ENCODE measurements at regions not wholly inside any gene's neighbourhood (a gene's known extent, or its start where the extent isn't known, plus 50 kb on each side); places are given as distances from the start of the nearest gene placed in this dataset.

- no peaks in the 10 kb centered on the region for H3K4me1 ChIP-seq (ENCODE audit: control insufficient read depth in 1 of 2, insufficient read depth in 2 of 2, low read depth in 1 of 2, low read length in 1 of 2)
- TF ChIP-seq RAD21 (IDR thresholded peaks at IDR 0.05; ENCODE audit: low read length) (no peak), NRF1 (IDR thresholded peaks at IDR 0.05; ENCODE audit: low read depth, low read length) (no peak), ELF1 (IDR thresholded peaks at IDR 0.05) (no peak), USF1 (IDR thresholded peaks at IDR 0.05; ENCODE audit: borderline replicate concordance, low read depth) (no peak)
- H3K9ac ChIP-seq: no peak overlapping the region
- no peaks in the 10 kb centered on the region for H3K27me3 ChIP-seq (ENCODE audit: insufficient read depth)
- no peaks in the 10 kb centered on the region for H3K36me3 ChIP-seq (replicated peaks in 1 of 2; ENCODE audit: control insufficient read depth in 1 of 2, insufficient read depth in 2 of 2, low read length in 1 of 2)
- H2AFZ ChIP-seq (ENCODE audit: low read depth): no peak overlapping the region
- no peak overlapping the region for H3K4me2 ChIP-seq
- no peak for DNase-seq
- WGBS (ENCODE audit: low lambda C conversion rate): 0% methylated on average over 1 of the region's 1 CpG
- H3K9me3 ChIP-seq: no peaks in the 10 kb centered on the region
- no peaks in the 10 kb centered on the region for H3K79me2 ChIP-seq (ENCODE audit: insufficient read depth)
- no peaks in the 10 kb centered on the region for H4K20me1 ChIP-seq (ENCODE audit: insufficient read depth)
- POLR2A ChIA-PET: no interaction called here
- H3K27ac ChIP-seq (ENCODE audit: low read depth in 2 of 2, low read length in 1 of 2): no peak overlapping the region
- CTCF ChIA-PET: no interaction called here
- H3F3A ChIP-seq (replicated peaks; ENCODE audit: insufficient read depth): no peaks in the 10 kb centered on the region
- no peaks in the 10 kb centered on the region for H3K9me2 ChIP-seq
- no peak overlapping the region for H3K4me3 ChIP-seq (ENCODE audit: low read depth in 2 of 2, low read length in 1 of 2)
Observed at GRCh38 chr3:88596451-88596850, 446.7 kb downstream of the C3orf38 start.

DNA sequence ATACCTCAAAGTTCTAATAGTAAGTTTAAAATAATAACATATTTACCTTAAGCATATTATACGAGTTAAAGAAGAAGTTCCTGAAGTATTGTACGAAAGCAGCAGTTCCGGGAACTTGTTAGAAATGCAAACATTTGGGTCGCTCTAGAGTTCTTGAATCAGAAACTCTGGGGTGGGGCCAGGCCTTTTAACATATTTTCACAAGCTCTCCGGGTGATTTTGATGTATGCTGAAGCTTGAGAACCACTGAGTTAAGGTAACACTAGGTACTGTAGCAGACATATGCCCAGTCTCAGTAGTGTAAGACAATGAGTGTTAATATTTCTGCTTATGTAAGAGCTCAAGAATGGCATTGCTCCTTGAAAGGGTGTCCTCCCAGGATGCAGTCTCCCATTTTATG is 461.1 kb downstream of the C3orf38 start:
- Histone ChIP-seq H3K9me2 (no peaks in the 10 kb centered on the region), H4K20me1 (ENCODE audit: insufficient read depth) (no peaks in the 10 kb centered on the region), H3K36me3 (replicated peaks in 1 of 2; ENCODE audit: control insufficient read depth in 1 of 2, insufficient read depth in 2 of 2, low read length in 1 of 2) (no peaks in the 10 kb centered on the region), H3K27me3 (ENCODE audit: insufficient read depth) (no peaks in the 10 kb centered on the region), H3K27ac (ENCODE audit: low read depth in 2 of 2, low read length in 1 of 2) (no peak overlapping the region), H3F3A (replicated peaks; ENCODE audit: insufficient read depth) (no peaks in the 10 kb centered on the region), H3K9me3 (no peaks in the 10 kb centered on the region), H3K79me2 (ENCODE audit: insufficient read depth) (no peaks in the 10 kb centered on the region), H2AFZ (ENCODE audit: low read depth) (no peak overlapping the region), H3K9ac (no peak overlapping the region), H3K4me1 (ENCODE audit: control insufficient read depth in 1 of 2, insufficient read depth in 2 of 2, low read depth in 1 of 2, low read length in 1 of 2) (no peaks in the 10 kb centered on the region; a peak in 1 of 4 replicates), H3K4me2 (no peak overlapping the region), H3K4me3 (ENCODE audit: low read depth in 2 of 2, low read length in 1 of 2) (no peak overlapping the region)
- no peak for TF ChIP-seq JUND (IDR thresholded peaks at IDR 0.05)
- TF ChIP-seq, protein P1, sequence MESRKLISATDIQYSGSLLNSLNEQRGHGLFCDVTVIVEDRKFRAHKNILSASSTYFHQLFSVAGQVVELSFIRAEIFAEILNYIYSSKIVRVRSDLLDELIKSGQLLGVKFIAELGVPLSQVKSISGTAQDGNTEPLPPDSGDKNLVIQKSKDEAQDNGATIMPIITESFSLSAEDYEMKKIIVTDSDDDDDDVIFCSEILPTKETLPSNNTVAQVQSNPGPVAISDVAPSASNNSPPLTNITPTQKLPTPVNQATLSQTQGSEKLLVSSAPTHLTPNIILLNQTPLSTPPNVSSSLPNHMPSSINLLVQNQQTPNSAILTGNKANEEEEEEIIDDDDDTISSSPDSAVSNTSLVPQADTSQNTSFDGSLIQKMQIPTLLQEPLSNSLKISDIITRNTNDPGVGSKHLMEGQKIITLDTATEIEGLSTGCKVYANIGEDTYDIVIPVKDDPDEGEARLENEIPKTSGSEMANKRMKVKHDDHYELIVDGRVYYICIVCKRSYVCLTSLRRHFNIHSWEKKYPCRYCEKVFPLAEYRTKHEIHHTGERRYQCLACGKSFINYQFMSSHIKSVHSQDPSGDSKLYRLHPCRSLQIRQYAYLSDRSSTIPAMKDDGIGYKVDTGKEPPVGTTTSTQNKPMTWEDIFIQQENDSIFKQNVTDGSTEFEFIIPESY (IDR thresholded peaks at IDR 0.05; ENCODE audit: borderline replicate concordance, low read depth): no peak
- TF ChIP-seq FOXJ3 (CRISPR knock-in tag; IDR thresholded peaks at IDR 0.05): no peak
- TF ChIP-seq TAF1 (IDR thresholded peaks at IDR 0.05; ENCODE audit: borderline replicate concordance, low read depth, low read length): no peak
- TF ChIP-seq, protein P2, sequence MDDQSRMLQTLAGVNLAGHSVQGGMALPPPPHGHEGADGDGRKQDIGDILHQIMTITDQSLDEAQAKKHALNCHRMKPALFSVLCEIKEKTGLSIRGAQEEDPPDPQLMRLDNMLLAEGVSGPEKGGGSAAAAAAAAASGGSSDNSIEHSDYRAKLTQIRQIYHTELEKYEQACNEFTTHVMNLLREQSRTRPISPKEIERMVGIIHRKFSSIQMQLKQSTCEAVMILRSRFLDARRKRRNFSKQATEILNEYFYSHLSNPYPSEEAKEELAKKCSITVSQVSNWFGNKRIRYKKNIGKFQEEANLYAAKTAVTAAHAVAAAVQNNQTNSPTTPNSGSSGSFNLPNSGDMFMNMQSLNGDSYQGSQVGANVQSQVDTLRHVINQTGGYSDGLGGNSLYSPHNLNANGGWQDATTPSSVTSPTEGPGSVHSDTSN (IDR thresholded peaks at IDR 0.05): no peak
- no peak for TF ChIP-seq RCOR1 (IDR thresholded peaks at IDR 0.05; ENCODE audit: low read length)
- TF ChIP-seq NRF1 (IDR thresholded peaks at IDR 0.05; ENCODE audit: low read depth, low read length): no peak
- TF ChIP-seq SMC3 (IDR thresholded peaks at IDR 0.05; ENCODE audit: low read depth, low read length): no peak
- TF ChIP-seq YY1 (IDR thresholded peaks at IDR 0.05; ENCODE audit: low read depth): no peak
- TF ChIP-seq FOXM1 (IDR thresholded peaks at IDR 0.05; ENCODE audit: low read depth): no peak
- no peak for TF ChIP-seq RXRA (IDR thresholded peaks at IDR 0.05; ENCODE audit: borderline replicate concordance, low read depth)
- no peak for TF ChIP-seq IRF3 (IDR thresholded peaks at IDR 0.05; ENCODE audit: low read depth, low read length)
- no peak for TF ChIP-seq TCF12 (IDR thresholded peaks at IDR 0.05)
- TF ChIP-seq, protein P3, sequence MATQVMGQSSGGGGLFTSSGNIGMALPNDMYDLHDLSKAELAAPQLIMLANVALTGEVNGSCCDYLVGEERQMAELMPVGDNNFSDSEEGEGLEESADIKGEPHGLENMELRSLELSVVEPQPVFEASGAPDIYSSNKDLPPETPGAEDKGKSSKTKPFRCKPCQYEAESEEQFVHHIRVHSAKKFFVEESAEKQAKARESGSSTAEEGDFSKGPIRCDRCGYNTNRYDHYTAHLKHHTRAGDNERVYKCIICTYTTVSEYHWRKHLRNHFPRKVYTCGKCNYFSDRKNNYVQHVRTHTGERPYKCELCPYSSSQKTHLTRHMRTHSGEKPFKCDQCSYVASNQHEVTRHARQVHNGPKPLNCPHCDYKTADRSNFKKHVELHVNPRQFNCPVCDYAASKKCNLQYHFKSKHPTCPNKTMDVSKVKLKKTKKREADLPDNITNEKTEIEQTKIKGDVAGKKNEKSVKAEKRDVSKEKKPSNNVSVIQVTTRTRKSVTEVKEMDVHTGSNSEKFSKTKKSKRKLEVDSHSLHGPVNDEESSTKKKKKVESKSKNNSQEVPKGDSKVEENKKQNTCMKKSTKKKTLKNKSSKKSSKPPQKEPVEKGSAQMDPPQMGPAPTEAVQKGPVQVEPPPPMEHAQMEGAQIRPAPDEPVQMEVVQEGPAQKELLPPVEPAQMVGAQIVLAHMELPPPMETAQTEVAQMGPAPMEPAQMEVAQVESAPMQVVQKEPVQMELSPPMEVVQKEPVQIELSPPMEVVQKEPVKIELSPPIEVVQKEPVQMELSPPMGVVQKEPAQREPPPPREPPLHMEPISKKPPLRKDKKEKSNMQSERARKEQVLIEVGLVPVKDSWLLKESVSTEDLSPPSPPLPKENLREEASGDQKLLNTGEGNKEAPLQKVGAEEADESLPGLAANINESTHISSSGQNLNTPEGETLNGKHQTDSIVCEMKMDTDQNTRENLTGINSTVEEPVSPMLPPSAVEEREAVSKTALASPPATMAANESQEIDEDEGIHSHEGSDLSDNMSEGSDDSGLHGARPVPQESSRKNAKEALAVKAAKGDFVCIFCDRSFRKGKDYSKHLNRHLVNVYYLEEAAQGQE (IDR thresholded peaks at IDR 0.05; ENCODE audit: low read depth, low read length): no peak
- no peak for TF ChIP-seq POLR2AphosphoS5 (IDR thresholded peaks at IDR 0.05; ENCODE audit: low read depth, low read length)
- no peak for TF ChIP-seq GABPA (IDR thresholded peaks at IDR 0.05; ENCODE audit: low read depth)
- no peak for TF ChIP-seq EZH2phosphoT487 (IDR thresholded peaks at IDR 0.05; ENCODE audit: borderline replicate concordance, low read depth)
- no peak for TF ChIP-seq TEAD4 (IDR thresholded peaks at IDR 0.05; ENCODE audit: borderline replicate concordance, insufficient read depth)
- TF ChIP-seq RAD21 (IDR thresholded peaks at IDR 0.05; ENCODE audit: low read length): no peak
- WGBS (ENCODE audit: low lambda C conversion rate): 3% methylated on average over 5 of the region's 5 CpGs
- POLR2A ChIA-PET: no interaction called here
- no peak for DNase-seq
- CTCF ChIA-PET: no interaction called here
